ENCODE measurements at regions not wholly inside any gene's neighbourhood (a gene's known extent, or its start where the extent isn't known, plus 50 kb on each side); places are given as distances from the start of the nearest gene placed in this dataset.

- no peak overlapping the region for H3K4me3 Mint-ChIP-seq
- no peaks in the 10 kb centered on the region for H3K4me1 Mint-ChIP-seq
- no peak overlapping the region for H3K27ac Mint-ChIP-seq
- H4K20me1 ChIP-seq (ENCODE audit: insufficient read depth, low read length): no peaks in the 10 kb centered on the region
- H2AFZ ChIP-seq (ENCODE audit: insufficient read depth, low read depth, low read length, poor library complexity, severe bottlenecking): no peak overlapping the region
- H3K27me3 Mint-ChIP-seq (ENCODE audit: low read depth in 3 of 3): no peaks in the 10 kb centered on the region
- H3K27me3 ChIP-seq (ENCODE audit: control insufficient read depth in 2 of 2, insufficient read depth in 2 of 2, low read length in 2 of 2): no peaks in the 10 kb centered on the region
- no peak overlapping the region for H3K4me2 ChIP-seq (replicated peaks; ENCODE audit: extremely low read depth, low read length, poor library complexity, severe bottlenecking)
- no peak overlapping the region for H3K4me3 ChIP-seq (replicated peaks in 1 of 3; ENCODE audit: low read depth in 2 of 3, low read length in 3 of 3)
- no peak for TF ChIP-seq CTCF (IDR thresholded peaks at IDR 0.05)
- WGBS (ENCODE audit: insufficient coverage): no CpG with 5 or more reads among the region's 4 CpGs
- peaks cover 0 to 6% (median 2%) of the 10 kb centered on the region in 7 donors for H3K9me3 Mint-ChIP-seq
- no peaks in the 10 kb centered on the region for H3K79me2 ChIP-seq (ENCODE audit: insufficient read depth, low read length)
- H3K4me1 ChIP-seq (ENCODE audit: control insufficient read depth in 1 of 2, insufficient read depth in 2 of 2, low read length in 2 of 2): no peaks in the 10 kb centered on the region
- H3K9me3 ChIP-seq (replicated peaks in 1 of 2; ENCODE audit: control insufficient read depth in 1 of 2, insufficient read depth in 1 of 2, low read length in 2 of 2): no peaks in the 10 kb centered on the region
- H3K36me3 Mint-ChIP-seq: no peaks in the 10 kb centered on the region
- no peaks in the 10 kb centered on the region for H3K36me3 ChIP-seq (replicated peaks in 1 of 2; ENCODE audit: control insufficient read depth in 1 of 2, insufficient read depth in 2 of 2, low read length in 2 of 2)
- H3K9ac ChIP-seq (ENCODE audit: insufficient read depth, low read length, poor library complexity, severe bottlenecking): no peak overlapping the region
- H3K27ac ChIP-seq (ENCODE audit: low read depth in 1 of 2, low read length in 2 of 2): no peak overlapping the region
- DNase-seq: no peak
- intact Hi-C loops (cut with micrococcal nuclease): no loop called here
Observed at GRCh38 chr4:18777190-18777930, 755.8 kb upstream of the LCORL start.

DNA sequence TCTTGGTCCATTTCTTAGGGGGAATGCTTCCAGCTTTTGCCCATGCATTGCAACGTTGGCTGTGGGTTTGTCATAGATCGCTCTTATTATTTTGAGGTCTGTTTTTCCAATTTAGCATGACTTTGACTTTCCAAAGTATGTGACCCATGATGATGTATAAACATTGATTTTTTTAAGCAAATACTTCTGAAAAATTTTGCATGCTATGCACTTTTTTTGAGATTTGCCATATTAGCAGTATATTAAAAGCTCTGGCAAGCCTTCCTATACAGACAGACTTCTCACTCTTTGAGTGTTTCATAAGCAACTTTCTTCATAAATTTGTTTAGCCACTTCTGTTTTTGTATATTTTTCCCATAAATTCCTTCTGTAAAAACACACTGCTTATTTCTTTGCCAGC is 746.4 kb upstream of the LCORL start:
- no peak overlapping the region for H3K4me2 ChIP-seq (replicated peaks; ENCODE audit: extremely low read depth, low read length, poor library complexity, severe bottlenecking)
- Mint-ChIP-seq H3K4me1 (no peaks in the 10 kb centered on the region), H3K27ac (no peak overlapping the region), H3K9me3 (peaks cover 0 to 13% (median 6%) of the 10 kb centered on the region in 7 donors), H3K4me3 (no peak overlapping the region), H3K27me3 (ENCODE audit: low read depth in 3 of 3) (no peaks in the 10 kb centered on the region), H3K36me3 (no peaks in the 10 kb centered on the region)
- H3K27me3 ChIP-seq (ENCODE audit: control insufficient read depth in 2 of 2, insufficient read depth in 2 of 2, low read length in 2 of 2): no peaks in the 10 kb centered on the region
- H3K4me3 ChIP-seq (replicated peaks in 1 of 3; ENCODE audit: low read depth in 2 of 3, low read length in 3 of 3): no peak overlapping the region
- H3K9ac ChIP-seq (ENCODE audit: insufficient read depth, low read length, poor library complexity, severe bottlenecking): no peak overlapping the region
- no peak for TF ChIP-seq CTCF (IDR thresholded peaks at IDR 0.05)
- H3K4me1 ChIP-seq (ENCODE audit: control insufficient read depth in 1 of 2, insufficient read depth in 2 of 2, low read length in 2 of 2): no peaks in the 10 kb centered on the region
- no peaks in the 10 kb centered on the region for H4K20me1 ChIP-seq (ENCODE audit: insufficient read depth, low read length)
- no peak for DNase-seq
- H3K36me3 ChIP-seq (replicated peaks in 1 of 2; ENCODE audit: control insufficient read depth in 1 of 2, insufficient read depth in 2 of 2, low read length in 2 of 2): no peaks in the 10 kb centered on the region
- H3K27ac ChIP-seq (ENCODE audit: low read depth in 1 of 2, low read length in 2 of 2): no peak overlapping the region
- intact Hi-C loops (cut with micrococcal nuclease): no loop called here
- H3K9me3 ChIP-seq (replicated peaks in 1 of 2; ENCODE audit: control insufficient read depth in 1 of 2, insufficient read depth in 1 of 2, low read length in 2 of 2): peaks cover 12 to 13% of the 10 kb centered on the region in 2 donors
- H3K79me2 ChIP-seq (ENCODE audit: insufficient read depth, low read length): no peaks in the 10 kb centered on the region
- no CpG with 5 or more reads among the region's 2 CpGs for WGBS (ENCODE audit: insufficient coverage)
- no peak overlapping the region for H2AFZ ChIP-seq (ENCODE audit: insufficient read depth, low read depth, low read length, poor library complexity, severe bottlenecking)
